ENCODE measurements at regions not wholly inside any gene's neighbourhood (a gene's known extent, or its start where the extent isn't known, plus 50 kb on each side); places are given as distances from the start of the nearest gene placed in this dataset.

DNA sequence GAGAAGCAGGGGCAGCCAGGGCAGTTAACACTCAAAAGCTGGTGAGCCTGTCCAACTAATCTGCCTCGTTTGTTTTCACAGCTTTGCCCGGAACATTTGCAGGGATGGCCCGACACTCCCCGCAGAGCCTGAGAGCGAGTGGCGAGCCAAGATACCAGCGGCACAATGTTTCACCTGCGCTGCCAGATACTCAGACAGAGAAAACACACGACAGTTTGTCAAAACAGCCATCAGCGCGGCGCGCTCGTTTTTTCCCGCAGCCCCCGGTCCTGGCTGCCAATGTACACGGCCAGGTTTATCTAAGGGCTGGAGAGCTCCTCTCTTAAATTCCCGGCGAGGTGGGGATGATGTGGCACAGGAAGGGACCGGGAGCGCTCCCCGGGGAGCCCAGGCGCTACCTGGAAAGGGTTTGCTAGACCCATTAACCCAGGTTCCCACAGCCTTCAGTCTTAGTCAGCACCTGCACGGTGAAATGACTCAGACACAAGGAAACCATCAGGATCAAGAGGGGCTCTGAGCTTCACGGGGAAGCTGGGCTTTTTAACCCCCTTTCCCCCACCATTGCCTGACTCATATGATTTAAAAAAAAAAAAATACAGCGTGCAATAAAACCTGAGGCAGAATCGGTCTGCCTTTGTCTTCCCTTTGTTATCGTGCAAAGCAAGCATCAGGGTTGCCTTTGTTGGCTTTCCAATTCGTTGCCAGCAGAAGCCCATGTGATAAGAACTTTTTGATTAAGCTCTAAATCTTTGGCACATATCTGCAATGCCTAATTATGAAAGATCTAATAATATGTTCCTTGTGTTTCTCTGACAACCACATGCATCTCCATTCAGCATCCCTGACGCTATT, 186.2 kb downstream of the EFNB2 start:
- TF ChIP-seq, protein P1, sequence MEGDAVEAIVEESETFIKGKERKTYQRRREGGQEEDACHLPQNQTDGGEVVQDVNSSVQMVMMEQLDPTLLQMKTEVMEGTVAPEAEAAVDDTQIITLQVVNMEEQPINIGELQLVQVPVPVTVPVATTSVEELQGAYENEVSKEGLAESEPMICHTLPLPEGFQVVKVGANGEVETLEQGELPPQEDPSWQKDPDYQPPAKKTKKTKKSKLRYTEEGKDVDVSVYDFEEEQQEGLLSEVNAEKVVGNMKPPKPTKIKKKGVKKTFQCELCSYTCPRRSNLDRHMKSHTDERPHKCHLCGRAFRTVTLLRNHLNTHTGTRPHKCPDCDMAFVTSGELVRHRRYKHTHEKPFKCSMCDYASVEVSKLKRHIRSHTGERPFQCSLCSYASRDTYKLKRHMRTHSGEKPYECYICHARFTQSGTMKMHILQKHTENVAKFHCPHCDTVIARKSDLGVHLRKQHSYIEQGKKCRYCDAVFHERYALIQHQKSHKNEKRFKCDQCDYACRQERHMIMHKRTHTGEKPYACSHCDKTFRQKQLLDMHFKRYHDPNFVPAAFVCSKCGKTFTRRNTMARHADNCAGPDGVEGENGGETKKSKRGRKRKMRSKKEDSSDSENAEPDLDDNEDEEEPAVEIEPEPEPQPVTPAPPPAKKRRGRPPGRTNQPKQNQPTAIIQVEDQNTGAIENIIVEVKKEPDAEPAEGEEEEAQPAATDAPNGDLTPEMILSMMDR (IDR thresholded peaks at IDR 0.05; ENCODE audit: low read depth, low read length) = no peak
- TF ChIP-seq EZH2phosphoT487 (IDR thresholded peaks at IDR 0.05; ENCODE audit: low read depth) = no peak

All from OCI-LY3 (cell line).